ENCODE measurements at regions not wholly inside any gene's neighbourhood (a gene's known extent, or its start where the extent isn't known, plus 50 kb on each side); places are given as distances from the start of the nearest gene placed in this dataset.

- TF ChIP-seq CTCF (conservative IDR thresholded peaks at IDR 0.05; ENCODE audit: low read length) (no peak), EZH2phosphoT487 (IDR thresholded peaks at IDR 0.05; ENCODE audit: borderline replicate concordance) (no peak)
Observed at GRCh38 chrX:107348051-107348450, 101.4 kb upstream of the FRMPD3 start.
